ENCODE measurements at regions not wholly inside any gene's neighbourhood (a gene's known extent, or its start where the extent isn't known, plus 50 kb on each side); places are given as distances from the start of the nearest gene placed in this dataset.

DNA sequence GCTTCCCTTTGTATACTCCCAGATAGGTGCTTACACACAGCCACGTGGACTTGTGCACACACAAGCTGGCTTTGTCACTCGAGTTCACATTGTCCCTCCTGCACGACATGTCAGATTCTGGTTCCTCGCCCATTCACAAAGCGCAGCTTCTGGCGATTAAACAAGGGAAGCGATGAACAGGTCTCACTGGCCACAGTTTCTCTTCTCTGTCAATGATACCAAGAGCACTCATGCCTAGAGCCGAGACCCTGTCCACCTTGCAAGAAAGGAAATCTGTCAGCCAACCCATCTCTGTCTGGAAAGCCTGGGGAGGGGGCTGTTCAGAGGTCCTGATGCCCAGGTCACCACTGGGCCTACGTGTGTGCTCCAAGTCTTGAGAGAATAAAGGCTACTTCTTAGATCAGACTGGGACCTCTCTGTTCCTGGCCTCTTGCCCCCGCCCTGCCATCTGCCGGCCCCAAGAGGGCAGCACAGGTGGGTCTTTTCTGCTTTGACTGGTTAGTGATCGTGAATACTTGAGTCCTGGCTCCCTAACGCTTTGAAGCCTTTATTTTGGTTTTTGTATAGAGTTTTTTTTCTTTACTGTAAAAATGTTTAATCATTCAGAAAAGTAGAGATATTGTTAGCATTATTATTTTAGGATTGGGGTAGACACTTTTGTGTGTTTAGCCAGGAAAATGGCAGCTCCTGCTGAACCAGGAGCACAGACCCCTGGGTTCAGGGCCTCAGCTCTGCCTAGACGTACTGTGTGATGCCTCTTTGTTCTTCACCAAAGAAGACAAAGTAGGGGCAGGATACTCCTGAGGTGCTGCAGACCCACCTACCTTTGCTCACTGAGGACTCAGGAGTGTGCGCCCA is 104.7 kb downstream of the MRM1 start:
- no peak for TF ChIP-seq ZNF70 (CRISPR knock-in tag; IDR thresholded peaks at IDR 0.05)
- TF ChIP-seq TCF4 (CRISPR knock-in tag; IDR thresholded peaks at IDR 0.05; ENCODE audit: borderline replicate concordance) = no peak
- no peak for TF ChIP-seq ISL1 (CRISPR knock-in tag; IDR thresholded peaks at IDR 0.05)
- TF ChIP-seq CREB5 (CRISPR knock-in tag; IDR thresholded peaks at IDR 0.05; ENCODE audit: low read depth) = no peak
- TF ChIP-seq BACH2 (CRISPR knock-in tag; IDR thresholded peaks at IDR 0.05; ENCODE audit: borderline replicate concordance) = no peak
- TF ChIP-seq ZC3H10 (CRISPR knock-in tag; IDR thresholded peaks at IDR 0.05) = no peak
- TF ChIP-seq GLIS3 (CRISPR knock-in tag; IDR thresholded peaks at IDR 0.05) = no peak
